GM12892 (cell line): ENCODE measurements at regions not wholly inside any gene's neighbourhood (a gene's known extent, or its start where the extent isn't known, plus 50 kb on each side); places are given as distances from the start of the nearest gene placed in this dataset.

Experiments used
- POLR2A ChIP-seq: IDR thresholded peaks from 2 replicates; pipeline ENCODE4 v1.6.1; 2011; ENCODE audit warnings: low read depth, low read length, control low read depth
- POLR2AphosphoS5 ChIP-seq: IDR thresholded peaks from 2 replicates; pipeline ENCODE4 v1.6.1; 2011; ENCODE audit warnings: low read depth, low read length, control low read depth
- TAF1 ChIP-seq: IDR thresholded peaks from 2 replicates; pipeline ENCODE4 v1.6.1; 2011; ENCODE audit warnings: low read depth, mild to moderate bottlenecking, control low read depth, low read length, borderline replicate concordance

DNA sequence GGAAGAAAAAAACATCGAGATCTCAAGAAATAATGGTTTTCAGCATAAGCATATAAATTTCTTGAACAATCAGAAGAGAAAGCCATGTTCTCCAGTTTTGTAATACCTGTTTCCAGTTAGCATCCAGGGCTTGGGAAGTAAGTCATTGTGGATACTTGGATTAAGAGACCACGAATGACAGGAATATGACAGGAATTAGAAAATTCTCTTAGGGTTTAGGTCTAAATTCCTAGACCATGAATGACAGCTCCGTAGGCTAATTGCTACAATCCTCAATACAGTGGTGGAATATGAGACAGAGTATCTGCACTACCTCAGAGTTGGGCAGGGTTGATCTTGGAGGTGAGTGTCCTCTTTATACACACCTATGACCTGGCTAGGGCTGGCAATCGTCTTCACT, 517.5 kb downstream of the NTRK3 start:
- TF ChIP-seq POLR2A (no peak), TAF1 (no peak), POLR2AphosphoS5 (no peak)
